ENCODE measurements at regions not wholly inside any gene's neighbourhood (a gene's known extent, or its start where the extent isn't known, plus 50 kb on each side); places are given as distances from the start of the nearest gene placed in this dataset.
"Not testable (repeated sequence)": the region's sequence is repeated elsewhere in the genome, so short reads cannot be mapped to it uniquely, and the experiment has no call there.

DNA sequence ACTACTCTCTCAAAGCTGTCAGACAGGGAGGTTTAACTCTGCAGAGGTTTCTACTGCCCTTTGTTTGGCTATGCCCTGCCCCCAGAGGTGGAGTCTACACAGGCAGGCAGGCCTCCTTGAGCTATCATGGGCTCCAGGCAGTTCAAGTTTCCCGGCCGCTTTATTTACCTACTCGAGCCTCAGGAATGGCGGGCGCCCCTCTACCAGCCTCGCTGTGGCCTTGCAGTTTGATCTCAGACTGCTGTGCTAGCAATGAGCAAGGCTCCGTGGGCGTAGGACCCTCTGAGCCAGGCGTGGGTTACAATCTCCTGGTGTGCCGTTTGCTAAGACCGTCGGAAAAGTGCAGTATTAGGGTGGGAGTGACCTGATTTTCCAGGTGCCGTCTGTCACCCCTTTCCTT is 124.3 kb downstream of the PTCHD1 start:
- not testable (repeated sequence) for DNase-seq

DNA sequence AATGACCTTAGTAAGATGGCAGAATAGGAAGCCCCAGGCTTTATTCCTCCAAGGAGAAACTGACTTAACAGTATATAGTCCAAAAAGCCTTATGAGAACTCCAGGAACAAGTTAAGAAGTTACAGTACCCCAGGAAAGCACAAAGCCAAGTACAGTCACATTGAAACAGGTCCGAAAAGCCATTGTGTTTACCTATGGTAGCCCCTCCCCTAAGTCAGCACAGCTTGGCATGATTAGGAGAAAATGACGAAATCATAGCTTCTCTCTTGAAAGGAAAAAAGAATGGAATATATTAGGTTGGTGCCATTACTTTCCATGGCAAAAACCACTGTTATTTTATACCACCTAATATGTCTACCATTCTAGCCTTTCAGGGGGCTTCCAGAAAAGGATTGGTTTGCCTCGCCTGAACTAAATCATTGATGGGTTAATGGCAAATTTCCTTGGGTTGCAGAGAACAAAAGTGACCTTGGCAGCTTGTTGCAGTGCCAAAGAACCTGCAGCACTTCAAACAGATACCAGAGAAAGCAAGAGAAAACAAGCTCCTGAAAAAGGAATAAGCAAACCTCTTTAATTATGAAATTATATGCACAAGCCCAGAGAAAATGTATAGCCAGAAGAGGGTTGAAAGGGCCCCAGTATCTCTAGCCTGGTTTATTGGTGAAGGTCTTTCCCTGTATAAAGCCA is 130.6 kb downstream of the PTCHD1 start:
- no peak for DNase-seq

DNA sequence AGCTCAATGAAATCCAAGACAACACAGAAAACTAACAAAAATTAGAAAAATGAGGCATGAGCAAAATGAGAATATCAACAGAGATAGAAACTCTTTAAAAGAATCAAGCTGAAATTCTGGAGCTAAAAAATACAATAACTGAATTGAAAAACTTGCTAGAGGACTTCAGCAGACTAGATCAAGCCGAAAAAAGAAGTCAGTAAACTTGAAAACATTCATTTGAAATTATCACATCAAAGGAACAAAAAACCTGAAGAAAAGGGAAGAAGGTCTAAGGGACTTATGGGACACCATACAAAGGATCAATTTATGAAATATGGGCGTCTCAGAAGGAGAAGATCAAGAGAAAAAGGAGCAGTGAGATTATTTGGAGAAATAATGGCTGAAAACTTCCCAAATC is 131.3 kb downstream of the PTCHD1 start:
- no peak for DNase-seq

DNA sequence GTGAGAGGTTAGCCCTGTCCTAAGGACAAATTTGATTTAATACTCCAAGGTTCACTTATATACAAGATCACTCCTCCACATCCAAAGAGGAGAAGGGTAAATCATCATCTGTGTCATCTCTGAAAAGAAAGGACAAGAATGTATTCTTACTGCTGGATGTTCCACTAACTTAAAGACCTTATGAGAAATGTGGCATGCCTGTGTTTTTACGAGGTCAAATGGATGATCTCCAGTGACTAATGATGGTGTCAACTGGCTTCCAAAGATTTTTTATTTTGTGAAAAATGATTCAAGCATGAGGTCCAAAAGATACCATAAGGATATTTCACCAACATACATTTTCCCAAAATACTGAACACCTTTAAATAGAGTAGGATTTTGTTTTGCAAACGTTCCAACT is 143.4 kb downstream of the PTCHD1 start:
- DNase-seq = no peak

DNA sequence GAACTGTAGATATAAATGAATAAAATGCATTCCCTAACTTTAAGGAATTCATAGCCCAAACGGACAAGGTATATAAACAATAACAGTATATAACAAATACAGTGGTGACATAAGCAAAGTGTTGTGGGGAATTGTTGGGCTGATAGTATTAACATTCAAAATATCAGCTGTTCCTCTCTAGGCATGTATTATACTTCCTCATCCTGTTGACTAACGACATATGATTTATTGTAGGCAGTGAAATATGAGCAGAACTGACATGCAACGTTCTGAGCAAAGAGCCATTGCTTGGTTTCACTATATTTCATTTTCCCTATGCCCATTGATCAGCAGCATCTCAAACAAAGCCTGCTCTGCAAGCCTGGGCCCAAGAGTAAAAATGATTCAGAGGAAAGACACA is 143.9 kb downstream of the PTCHD1 start:
- no peak for DNase-seq

DNA sequence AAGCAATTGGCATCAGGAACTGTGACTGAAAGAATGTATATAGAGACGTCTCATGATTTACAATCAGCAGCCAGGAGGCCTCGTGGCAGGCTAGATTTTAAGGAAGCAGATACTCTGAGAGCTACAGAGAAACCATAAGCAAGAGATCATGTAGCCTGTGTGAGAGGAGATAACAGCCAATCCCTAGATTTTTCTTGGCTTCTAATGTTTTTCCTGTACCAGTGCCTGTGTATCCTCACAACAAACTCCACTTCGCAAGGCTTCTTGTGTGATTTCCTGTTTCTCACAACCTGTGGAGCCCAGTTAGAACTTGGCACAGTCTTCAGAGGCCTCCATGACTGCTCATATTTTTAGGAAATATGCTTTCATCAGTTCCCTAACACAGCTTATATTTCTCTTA is 147.9 kb downstream of the PTCHD1 start:
- DNase-seq = no peak

DNA sequence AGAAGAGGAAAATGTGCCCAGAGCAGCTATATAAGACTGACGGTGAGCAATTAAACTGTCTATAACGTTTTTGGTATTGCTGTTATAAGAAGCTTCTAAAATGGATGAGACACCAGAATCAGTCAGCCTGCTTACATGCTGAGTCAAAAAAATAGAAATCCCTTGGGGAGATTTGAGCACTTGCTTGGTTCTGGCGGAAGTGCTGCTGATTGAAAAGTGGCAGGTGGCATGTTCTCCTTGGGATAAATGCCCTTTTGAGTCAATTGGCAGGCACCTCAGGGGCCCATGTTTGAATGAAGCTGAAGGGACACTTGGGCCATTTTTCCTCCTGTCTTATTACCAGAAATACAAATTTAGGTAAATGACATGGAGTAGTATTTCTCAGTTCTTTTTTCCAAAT is 148.7 kb downstream of the PTCHD1 start:
- DNase-seq = no peak

DNA sequence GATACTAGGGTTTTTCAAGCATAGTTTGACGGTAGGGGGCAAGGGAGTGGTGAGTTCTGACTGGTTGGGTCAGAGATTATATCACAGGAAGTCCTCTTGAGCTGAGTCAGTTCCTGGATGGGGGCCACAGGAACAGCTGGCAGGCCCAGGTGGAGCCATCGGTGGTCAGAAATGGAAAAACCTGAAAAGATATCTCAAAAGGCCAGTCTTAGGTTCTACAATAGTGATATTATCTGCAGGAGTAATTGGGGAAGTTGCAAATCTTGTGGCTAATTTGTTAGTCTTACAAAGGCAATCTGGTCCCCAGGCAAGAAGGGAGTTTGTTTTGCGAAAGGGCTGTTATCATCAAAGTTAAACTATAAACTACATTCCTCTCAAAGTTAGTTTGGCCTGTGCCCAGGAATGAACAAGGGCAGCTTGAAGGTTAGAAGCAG is 159.3 kb downstream of the PTCHD1 start:
- peak; percentile 3 for DNase-seq

DNA sequence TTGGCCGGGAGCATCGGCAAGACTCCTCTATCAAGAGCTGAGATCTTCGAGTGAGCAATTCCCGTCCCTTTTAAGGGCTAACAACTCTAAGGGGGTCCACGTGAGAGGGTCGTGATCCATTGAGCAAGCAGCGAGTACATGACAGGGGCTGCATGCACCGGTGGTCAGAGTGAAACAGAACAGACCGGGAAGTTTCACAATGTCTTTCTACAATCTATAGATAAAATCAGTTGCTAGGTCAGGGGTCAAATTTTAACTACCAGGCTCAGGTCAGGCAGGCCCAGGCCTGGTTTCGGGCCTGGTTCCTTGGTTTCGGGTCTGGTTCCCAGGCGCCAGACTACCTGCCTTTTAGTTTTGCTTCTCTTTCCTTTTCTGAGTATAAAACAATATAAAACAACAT is 160.1 kb downstream of the PTCHD1 start:
- DNase-seq = no peak

DNA sequence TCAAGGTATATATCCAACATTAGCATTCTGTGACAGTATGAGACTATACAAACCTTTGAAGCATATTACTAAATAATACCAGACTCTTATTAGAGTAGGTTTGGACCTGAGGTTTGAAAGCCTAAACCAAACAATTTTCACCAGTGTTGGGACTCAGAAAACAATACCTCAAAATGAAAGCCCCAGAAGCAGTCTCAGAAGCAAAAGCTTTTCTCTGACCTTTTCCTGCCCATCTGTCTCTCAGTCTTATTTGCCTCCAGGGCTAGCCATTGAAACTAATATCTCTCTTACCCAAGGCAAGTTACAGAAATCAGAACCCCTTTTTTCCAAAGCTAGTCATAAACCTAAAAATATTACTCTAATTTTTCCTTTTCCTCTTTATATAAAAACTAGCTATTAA is 163.3 kb downstream of the PTCHD1 start:
- DNase-seq = no peak

DNA sequence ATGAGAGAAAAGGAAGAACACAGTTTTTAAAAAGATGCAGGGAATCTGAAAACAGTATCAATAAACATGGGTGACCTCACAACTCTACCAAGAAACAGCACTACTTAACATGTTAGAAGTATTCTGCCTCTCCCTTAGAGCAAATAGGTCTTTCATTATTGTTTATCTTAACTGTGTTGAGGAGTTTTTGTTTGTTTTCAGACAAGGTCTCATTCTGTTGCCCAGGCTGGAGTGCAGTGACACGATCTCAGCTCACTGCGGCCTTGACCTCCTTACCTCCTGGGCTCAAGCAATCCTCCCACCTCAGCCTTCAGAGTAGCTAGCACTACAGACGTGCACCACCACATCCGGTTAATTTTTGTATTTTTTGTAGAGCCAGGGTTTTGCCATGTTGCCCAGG is 165.3 kb upstream of the PRDX4 start:
- DNase-seq = no peak

DNA sequence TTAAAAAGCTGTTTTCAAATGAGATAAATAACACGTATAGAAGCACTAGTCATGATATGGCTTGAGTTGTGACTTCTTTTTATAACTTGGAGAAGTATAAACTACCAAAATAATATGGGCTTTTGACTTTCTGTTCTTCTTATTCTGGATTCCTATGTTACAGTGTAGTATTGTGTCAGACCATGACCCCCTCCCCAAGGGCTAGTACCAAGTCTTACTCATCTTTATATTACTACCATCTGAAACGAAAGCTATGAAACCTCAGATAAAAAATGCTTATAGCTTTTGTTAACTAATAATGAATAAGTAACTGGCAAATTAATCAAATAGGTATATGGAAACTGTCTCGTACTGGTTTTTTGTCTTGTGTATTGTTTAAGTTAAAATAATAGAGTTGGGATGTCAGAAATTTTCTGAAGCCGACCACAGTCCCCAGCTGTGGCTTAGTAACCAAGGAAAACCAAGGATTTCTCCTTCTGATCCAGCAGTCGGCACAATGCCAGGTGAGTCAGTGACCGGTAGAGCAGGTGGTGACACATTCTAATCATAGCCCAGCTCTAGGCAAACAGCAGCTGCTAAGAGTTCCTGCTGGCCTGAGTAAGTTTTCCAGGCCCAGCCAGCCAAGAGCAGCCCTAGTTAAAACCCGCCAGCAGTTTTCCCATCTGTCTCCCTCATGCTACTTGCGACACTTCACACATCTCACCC is 163.3 kb upstream of the PRDX4 start:
- no peak for DNase-seq

DNA sequence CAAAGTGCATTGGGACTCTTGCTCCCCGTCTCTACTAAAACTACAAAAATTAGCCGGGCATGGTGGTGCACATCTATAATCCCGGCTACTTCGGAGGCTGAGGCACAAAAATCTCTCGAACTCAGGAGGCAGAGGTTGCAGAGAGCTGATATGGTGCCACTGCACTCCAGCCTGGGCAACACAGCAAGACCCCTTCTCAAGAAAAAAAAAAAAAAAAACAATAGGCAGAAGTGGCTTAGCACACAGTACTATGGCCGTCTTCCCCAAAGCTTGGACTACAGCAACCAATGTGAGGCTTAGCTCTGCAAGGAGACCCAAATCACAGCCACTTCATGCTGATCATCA is 162.8 kb upstream of the PRDX4 start:
- no peak for DNase-seq

DNA sequence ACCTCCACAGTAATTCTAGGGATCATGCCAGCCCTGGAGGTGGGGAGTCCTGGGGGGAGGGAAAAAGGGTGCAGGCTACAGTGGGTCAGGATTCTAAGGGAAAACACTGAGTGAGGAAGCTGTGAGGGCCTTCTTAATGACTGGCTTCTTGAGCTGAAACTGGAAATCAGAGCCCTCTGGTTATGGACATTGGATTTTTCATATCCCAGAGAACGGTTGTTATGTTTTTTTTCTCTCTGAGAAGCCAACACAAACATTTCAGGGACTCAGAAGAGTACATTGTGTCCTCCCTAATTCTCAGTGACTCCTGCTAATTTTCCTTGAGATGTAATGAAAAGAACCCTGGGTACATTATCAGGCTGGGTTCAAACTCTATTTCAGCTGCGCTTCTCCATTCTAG is 162.4 kb upstream of the PRDX4 start:
- no peak for DNase-seq

DNA sequence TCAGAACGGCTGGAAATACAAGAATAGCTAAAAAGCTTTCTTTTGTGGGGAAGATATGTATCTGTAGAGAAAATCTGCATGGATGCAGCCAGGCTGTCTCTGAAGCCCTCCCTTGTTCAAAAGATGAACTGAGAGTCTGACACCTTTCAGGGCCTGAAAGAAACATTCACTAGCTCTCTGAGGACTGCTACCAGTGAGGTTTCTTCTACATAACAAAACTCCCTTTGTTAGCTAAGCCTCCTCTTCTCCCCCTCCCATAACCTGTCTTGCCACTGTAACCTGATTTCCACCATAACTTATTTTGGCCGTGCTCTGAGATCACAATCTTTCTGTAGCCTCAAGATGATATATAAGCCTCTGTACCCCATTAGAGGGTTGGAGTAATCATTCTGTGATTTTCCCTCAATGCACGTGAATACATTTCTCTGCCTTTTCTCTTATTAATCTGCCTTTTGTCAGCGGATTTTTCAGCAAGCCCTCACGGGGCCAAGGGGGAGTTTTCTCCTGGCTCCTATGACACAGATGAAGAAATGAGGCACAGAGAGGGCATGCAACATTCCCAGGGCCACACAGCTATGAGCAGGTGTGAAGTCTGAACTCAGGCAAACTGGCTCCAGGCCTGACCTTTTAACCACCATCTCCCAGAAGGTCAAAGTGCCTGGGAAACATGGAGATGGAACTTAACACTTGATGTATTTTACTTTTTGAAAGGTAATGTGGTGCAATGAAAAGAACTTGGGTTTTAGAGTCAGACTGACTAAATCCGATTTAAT is 161.6 kb upstream of the PRDX4 start:
- DNase-seq = no peak

DNA sequence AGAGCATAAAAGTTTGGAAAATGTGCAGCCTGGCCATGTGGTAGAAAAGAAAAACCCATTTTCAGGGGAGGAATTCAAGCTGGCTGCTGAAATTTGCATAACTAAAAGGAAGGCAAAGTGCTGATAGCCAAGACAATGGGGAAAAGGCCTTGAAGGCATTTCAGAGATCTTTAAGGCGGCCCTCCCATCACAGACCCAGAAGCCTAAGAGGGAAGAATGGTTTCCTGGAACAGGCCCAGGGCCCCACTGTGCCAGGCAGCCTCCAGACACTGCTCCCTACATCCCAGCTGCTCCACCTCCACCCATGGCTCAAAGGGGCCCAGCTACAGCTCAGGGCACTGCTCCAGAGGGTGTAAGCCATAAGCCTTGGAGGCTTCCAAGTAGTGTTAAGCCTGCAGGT is 158.0 kb upstream of the PRDX4 start:
- no peak for DNase-seq

DNA sequence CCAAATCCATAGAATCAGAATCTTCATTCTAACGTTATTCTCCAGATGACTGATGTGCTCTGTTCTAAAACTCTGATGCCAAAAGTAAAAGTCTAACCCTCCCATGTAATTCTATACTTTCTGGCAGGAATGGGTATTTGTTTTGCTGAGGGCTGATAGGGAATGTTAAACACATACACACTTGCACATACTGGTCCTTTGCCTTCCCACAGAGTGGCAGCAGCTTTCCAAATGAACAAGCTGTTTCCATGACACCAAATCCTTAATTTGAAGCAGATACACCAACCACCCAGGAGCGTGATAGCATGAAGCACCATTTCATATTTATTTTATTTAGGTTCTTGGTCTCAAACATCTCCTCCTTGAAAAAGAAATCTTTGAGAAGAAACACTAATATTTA is 155.5 kb upstream of the PRDX4 start:
- no peak for DNase-seq

DNA sequence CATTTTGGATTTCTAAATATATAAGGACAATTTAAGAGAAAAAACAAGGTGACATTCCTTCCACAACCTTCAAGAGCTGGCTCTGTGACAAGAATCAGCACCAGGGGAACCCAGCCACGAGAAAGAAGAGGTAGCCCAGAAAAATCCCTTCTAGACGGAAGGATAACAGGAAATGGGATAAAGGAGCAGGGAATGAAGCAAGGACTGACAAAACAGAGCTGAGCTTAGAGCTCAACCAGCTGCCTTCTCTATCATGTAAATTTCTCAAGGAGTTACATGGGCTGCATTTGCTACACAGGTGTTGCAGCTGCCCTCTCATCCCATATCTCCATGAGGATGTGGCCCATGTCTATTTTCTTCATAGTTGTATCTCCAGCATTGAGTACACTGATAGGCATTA is 154.2 kb upstream of the PRDX4 start:
- no peak for DNase-seq

DNA sequence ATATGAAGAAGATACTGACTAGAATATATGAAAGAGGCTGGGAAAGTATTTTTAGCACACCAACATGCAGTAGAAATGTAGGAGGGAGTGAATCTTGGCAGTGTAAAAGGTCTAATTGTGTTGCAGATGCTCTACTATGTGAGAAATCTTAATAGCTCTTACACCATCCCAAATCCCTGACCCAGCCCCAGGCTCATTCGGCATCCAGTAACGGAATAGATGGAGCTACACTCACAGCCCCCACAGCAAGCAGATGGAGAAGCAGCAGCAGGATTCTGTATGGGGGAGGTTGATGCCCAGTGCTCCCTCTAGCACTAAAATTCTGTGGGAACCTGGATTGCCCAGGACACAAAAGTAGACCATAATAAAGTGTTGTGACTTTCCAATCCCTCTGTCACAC is 153.2 kb upstream of the PRDX4 start:
- DNase-seq = no peak

DNA sequence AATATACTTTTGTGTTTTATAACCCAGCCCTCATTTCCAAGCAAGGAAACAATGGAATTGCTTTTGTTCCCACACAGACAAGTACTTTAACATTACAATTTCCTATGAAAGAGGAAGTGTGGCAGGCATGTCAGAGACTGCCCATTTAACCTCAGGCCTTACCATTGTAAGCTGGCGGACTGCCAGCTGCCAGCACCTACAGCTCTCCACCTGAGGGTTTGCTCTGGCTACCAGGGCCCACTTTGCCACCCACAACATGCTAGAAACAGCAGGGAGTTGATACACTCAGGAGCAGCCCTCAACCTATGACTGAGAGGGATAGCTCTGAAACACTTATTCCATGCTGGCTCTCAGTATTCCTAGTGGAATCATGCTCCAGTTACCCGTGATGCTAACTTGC is 152.3 kb upstream of the PRDX4 start:
- DNase-seq = no peak

DNA sequence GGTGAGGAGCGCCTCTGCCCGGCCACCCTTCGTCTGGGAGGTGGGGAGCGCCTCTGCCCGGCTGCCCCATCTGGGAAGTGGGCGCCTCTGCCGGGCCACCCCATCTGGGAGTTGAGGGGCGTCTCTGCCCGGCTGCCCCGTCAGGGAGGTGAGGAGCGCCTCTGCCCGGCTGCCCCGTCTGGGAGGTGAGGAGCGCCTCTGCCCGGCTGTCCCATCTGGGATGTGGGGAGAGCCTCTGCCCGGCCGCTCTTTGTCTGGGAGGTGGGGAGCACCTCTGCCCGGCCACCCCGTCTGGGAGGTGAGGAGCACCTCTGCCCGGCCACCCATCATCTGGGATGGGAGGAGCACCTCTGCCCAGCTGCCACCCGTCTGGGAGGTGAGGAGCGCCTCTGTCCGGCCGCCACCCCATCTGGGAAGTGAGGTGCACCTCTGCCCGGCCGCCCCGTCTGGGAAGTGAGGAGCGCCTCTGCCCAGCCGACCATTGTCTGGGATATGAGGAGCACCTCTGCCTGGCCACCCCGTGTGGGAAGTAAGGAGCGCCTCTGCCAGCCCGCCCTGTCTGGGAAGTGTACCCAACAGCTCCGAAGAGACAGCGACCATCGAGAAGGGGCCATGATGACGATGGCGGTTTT is 144.2 kb upstream of the PRDX4 start:
- not testable (repeated sequence) for DNase-seq

DNA sequence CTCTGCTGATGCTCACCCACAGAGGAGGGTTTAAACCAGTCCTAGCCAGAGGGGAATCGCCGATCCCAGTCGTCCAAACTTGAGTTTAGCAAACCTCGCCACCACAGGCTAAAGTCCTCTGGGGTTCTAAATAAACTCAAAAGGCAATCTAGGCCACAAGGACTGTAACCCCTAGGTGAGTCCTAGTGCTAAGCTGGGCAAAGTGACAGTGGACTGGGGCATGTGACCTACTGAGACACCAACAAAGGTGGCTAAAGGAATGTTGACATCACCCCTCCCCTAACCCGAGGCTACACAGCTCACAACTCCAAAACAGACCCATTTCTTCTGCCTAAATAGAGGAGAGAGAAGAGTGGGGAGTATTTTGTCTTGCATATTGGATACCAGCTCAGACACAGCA is 142.8 kb upstream of the PRDX4 start:
- no peak for DNase-seq

DNA sequence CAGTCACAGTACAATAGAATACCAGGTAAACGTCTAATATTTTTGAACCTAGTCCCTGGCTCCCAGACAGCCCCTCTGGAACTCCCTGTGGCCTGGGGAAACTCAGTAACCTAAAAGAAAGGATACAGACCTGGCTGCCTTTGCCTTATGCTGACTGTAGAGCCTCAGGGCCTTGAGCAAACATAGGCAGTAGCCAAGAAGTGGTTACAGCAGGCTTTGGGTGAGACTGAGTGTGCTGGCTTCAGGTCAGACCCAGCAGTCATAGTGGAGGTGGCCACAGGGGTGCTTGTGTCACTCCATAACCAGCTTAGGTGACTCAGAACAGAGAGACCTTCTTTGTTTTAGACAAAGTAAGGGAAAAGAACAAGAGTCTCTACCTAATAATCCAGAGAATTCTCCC is 141.8 kb upstream of the PRDX4 start:
- no peak for DNase-seq

DNA sequence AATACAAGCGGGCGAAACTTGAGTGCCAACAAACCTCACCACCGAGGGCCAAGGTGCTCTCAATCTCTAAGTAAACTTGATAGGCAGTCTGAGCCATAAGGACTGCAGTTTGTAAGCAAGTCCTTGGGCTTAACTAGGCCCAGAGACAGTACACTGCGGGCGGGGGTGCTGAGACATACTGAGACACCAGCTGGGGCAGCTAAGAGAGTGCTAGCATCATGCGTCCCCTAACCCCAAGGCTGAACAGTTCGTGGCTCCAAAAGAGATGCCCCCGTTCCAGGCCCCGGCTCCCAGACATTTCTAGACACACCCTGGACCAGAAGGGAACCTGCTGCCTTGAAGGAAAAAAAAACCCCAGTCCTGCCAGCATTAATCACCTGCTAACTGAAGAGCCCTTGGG is 126.8 kb upstream of the PRDX4 start:
- no peak for DNase-seq
